ENCODE measurements at regions not wholly inside any gene's neighbourhood (a gene's known extent, or its start where the extent isn't known, plus 50 kb on each side); places are given as distances from the start of the nearest gene placed in this dataset.
"Not testable (repeated sequence)": the region's sequence is repeated elsewhere in the genome, so short reads cannot be mapped to it uniquely, and the experiment has no call there.

DNA sequence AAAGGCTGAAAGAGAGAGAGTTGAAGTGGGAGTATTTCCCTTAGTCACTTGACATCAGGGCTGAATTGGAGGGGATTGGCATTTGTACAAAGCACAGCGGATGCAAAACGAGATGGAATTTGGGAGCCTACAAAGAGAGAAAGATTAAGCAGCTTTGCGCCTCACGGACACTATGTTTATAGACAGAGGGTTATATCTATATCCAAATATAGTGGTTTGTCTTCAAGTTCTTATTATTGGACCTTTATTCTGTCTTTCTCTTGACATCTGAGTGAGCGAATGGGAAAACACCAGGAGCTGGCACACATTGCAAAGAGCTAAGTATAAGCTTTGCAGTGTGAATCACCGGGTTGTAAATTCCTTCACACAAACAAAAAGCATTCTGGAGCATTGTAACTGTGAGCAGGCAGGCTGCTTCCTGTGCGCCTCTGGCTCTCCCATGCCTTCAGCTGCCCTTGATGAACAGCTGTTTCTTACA, 500.2 kb downstream of the STIM2 start:
- DNase-seq (ENCODE audit: low read depth in 2 of 2): no peak

DNA sequence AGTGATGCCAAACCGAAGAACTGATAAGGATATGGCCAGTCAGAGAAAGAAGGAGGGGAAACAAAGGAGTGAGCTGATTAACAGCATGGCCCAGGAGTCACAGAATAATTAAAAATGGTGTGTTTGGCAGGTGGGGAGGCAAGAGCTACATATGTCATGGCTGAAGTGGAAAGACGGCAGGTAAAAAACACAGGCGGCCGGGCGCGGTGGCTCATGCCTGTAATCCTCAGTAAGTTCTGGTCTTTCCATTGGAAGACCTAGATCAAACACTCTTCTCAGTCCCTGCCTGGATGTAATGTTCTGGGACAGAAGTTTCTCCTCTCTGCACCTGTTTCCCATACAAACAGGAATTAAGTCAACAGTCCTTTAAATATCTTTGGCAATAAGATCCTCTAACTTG, 503.9 kb downstream of the STIM2 start:
- DNase-seq (ENCODE audit: low read depth in 2 of 2): no peak

- no peak for DNase-seq (ENCODE audit: low read depth in 2 of 2)
These were observed 505.6 kb downstream of the STIM2 start for GRCh38 chr4:27366104-27366823.

DNA sequence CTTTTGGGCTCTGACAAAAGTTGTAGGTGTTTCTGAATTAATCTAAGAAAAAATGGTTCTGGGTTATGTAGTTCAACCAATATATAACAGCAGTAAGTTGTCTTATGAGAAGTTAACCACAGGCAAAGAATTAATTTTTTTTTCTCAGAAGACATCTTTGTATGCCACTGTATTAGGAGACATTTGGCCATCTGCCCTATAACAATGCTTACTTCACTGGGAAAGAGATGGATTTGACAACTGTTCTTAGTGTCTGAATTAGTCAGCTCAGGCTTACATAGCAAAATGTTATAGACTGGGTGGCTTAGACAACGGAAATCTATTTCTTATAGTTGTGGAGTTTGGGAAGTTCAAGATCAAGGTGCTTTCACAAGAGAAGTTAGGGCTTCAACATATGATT, 508.1 kb downstream of the STIM2 start:
- DNase-seq (ENCODE audit: low read depth in 2 of 2): no peak

DNA sequence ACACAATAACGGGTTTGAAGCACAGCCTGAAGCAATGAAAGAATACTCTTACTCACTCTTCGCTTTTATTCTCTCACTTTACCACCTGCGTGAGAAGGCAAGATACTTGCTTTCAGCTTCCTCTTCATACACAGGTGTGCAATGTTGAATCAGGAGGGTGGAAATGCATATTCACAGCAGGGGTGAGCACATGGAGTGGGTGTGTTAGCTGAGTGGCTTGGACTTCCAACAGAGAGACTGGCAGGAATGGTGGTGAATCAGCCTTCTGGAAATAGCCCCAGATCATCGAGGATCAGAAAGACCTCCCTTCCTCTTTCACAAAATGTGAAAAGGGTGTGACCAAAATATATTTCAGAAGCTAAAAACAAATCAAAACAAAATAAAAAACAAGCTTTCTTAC, 521.2 kb downstream of the STIM2 start:
- no peak for DNase-seq (ENCODE audit: low read depth in 2 of 2)

- no peak for DNase-seq (ENCODE audit: low read depth in 2 of 2)
These were observed 527.1 kb downstream of the STIM2 start for GRCh38 chr4:27387711-27388110.

DNA sequence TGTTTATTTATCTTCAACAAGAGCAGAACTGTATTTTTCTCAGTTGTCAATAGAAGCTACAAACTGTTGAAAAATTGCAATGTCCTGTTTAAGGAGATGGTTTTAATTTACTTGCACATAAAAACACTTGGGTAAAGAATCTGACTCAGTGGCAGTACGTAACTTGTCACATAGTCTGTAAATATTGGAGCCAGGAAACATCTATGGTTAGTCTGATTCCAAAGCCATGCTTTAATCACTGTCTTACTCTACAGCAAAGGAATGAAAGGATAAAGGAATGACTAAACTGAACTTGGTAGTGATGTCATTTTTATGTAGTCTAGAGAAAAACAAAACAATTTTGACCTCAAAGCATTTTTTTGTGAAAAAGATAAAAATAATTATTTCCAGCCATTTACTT, 537.2 kb downstream of the STIM2 start:
- DNase-seq (ENCODE audit: low read depth in 2 of 2): no peak

DNA sequence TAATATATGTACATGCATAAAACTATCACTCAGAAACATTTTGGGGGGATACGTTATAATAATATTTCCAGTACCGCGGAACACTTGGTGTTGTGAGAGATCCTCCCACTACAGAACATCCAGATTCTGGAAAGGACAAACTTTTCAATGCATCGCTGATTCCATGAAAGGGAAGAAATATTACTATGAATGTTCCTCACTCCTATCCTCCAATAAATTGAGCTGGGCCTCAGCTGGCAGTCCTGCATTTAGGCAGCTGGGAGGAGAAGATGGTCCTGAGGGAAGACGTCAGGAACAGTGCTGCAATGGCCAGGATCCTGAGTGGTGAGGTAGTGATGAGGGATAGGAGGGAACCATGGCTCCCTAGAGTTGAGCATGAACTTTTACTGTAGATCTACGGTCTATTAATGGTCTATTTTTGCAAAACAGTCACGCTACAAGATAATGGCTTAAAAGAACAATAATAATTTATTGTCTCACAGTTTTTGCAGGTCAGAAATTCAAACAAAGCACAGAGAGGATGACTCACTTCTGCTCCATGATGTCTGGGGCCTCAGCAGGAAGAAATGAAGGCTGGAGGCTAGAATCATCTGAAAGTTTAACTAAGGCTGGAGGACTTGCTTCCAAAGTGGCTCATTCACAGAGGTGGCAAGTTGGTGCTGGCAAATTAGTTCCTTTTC, 538.1 kb downstream of the STIM2 start:
- DNase-seq (ENCODE audit: low read depth in 2 of 2): no peak

- no peak for DNase-seq (ENCODE audit: low read depth in 2 of 2)
These were observed 547.0 kb downstream of the STIM2 start for GRCh38 chr4:27407616-27408015.

GRCh38 chr4:27412613-27413012, 552.0 kb downstream of the STIM2 start:
- no peak for DNase-seq (ENCODE audit: low read depth in 2 of 2)

DNA sequence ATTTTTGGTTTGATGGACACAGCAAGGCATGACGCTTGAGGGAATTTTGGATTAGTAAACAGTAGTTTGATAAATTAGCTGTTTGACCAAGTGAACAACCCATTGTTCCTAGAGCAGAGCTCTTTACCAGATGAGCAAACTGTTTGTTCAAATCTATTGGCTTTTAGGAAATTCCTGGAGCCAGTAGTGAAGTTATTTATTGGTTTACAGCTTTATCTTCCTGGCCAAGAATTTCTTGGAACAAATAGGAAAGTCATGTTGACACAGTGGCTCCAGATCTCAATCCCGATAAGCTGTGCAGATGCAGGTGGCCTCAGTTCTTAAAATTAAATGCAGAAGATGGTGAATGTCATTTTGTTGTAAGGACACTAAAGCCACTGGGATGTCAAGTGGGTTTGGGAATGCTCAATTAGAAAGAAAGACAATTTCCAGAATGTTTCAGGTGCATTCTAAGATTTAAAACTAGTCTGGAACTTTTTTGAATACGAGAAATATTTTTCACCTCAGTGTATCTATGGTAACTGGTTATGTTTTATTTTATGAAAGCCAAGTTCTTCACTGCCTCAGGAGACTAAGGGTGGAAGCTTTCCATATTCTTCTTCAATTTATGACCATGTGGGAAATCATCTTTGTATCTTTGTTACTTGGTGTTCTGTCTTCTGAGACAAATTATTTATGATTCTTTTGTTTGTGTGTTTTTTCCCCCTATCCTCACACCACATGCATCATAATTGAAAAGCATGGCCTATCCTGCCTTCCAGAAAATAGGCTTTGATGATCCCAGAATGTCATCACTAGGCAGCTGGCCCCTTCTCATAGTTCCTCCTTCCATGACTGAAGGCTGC, 554.5 kb downstream of the STIM2 start:
- DNase-seq (ENCODE audit: low read depth in 2 of 2): no peak

GRCh38 chr4:27428661-27429060, 568.0 kb downstream of the STIM2 start:
- DNase-seq (ENCODE audit: low read depth in 2 of 2): no peak

- DNase-seq (ENCODE audit: low read depth in 2 of 2): no peak
These were observed 568.8 kb downstream of the STIM2 start for GRCh38 chr4:27429364-27429871.

GRCh38 chr4:27442146-27442545, 581.5 kb downstream of the STIM2 start:
- DNase-seq (ENCODE audit: low read depth in 2 of 2): no peak

- DNase-seq (ENCODE audit: low read depth in 2 of 2): not testable (repeated sequence)
These were observed 582.0 kb downstream of the STIM2 start for GRCh38 chr4:27442661-27443060.

GRCh38 chr4:27463816-27464215, 603.2 kb downstream of the STIM2 start:
- no peak for DNase-seq (ENCODE audit: low read depth in 2 of 2)

DNA sequence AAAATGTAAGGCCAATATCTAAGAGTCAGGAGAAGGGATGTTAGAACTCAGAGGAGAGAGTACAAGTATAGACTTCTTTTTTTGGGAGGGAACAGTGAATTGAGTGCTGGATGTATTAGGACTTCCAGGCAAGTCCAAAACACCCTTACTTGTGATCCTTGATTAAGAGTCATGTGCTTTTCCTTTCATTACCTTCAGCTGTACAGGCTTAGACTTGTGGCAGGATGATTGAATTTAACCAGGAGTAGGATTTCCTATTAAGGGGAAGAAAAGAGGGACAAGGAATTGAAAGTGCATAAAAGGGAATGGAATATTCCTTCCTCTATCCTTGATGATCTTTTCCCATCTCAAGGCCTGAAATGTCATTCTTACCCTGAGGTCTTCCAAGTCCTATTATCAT, 606.7 kb downstream of the STIM2 start:
- DNase-seq (ENCODE audit: low read depth in 2 of 2): no peak

GRCh38 chr4:27472364-27472763, 611.7 kb downstream of the STIM2 start:
- DNase-seq (ENCODE audit: low read depth in 2 of 2): no peak

DNA sequence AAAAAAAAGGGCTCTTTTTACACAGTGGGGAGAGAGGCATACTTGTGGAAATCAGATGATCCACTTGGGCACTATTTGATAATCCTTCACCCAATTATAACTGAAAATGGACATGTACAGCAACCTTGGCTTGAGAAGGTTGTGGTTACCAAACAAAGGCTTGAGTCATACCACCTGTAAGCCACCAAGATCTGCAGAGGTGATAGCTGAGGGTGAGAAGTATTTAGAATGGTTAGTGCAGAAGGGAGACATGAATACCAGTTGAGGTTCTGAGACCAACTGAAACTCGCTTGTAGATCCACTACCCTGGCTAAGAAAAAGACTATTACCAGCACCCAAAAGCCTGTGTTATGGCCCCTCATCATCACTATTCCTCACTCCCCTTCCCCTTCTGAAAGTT, 614.0 kb downstream of the STIM2 start:
- no peak for DNase-seq (ENCODE audit: low read depth in 2 of 2)

GRCh38 chr4:27484216-27484615, 623.6 kb downstream of the STIM2 start:
- DNase-seq (ENCODE audit: low read depth in 2 of 2): no peak

DNA sequence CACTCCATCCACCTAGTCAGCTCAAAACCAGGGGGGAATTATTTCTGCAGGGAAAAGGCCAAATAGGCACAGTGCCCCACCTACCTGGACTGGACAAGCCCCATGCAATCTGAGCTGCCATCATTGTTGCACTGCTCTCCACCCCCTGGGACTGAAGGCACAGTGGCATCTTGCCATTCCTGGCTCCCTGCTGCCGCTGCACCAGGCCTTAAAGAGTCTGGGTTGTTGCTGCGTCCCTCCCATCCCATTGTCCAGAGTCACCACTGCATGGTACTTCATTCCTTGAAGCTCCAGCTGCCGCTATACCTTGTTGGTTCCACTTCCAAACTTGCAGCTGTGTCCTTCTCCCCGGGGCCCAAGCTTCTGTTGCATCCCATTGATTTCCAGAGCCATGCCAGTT, 629.7 kb downstream of the STIM2 start:
- no peak for DNase-seq (ENCODE audit: low read depth in 2 of 2)

GRCh38 chr4:27490766-27491165, 630.1 kb downstream of the STIM2 start:
- DNase-seq (ENCODE audit: low read depth in 2 of 2): no peak
